ENCODE measurements at regions not wholly inside any gene's neighbourhood (a gene's known extent, or its start where the extent isn't known, plus 50 kb on each side); places are given as distances from the start of the nearest gene placed in this dataset.

- H3K27me3 ChIP-seq = no peaks in the 10 kb centered on the region
- H3K4me1 ChIP-seq = no peaks in the 10 kb centered on the region
- no peaks in the 10 kb centered on the region for H3K9me3 ChIP-seq
- DNase-seq = no peak
- H3K36me3 ChIP-seq = no peaks in the 10 kb centered on the region
- H3K4me3 ChIP-seq (ENCODE audit: low read depth, low read length) = no peak overlapping the region
- no peak for TF ChIP-seq CTCF (IDR thresholded peaks at IDR 0.05; ENCODE audit: low read depth, low read length)
Measured at GRCh38 chr4:144591401-144591800, 54.6 kb upstream of the HHIP start.

GRCh38 chr4:144592264-144592663 is 53.7 kb upstream of the HHIP start:
- Histone ChIP-seq H3K27me3 (no peaks in the 10 kb centered on the region), H3K9me3 (no peaks in the 10 kb centered on the region), H3K4me3 (ENCODE audit: low read depth, low read length) (no peak overlapping the region), H3K4me1 (no peaks in the 10 kb centered on the region), H3K36me3 (no peaks in the 10 kb centered on the region)
- TF ChIP-seq CTCF (IDR thresholded peaks at IDR 0.05; ENCODE audit: low read depth, low read length) = no peak
- DNase-seq = no peak

GRCh38 chr4:144594471-144594986 is 51.4 kb upstream of the HHIP start:
- H3K36me3 ChIP-seq = no peaks in the 10 kb centered on the region
- H3K4me1 ChIP-seq = no peaks in the 10 kb centered on the region
- TF ChIP-seq CTCF (IDR thresholded peaks at IDR 0.05; ENCODE audit: low read depth, low read length) = no peak
- no peaks in the 10 kb centered on the region for H3K9me3 ChIP-seq
- DNase-seq = no peak
- H3K4me3 ChIP-seq (ENCODE audit: low read depth, low read length) = no peak overlapping the region
- no peaks in the 10 kb centered on the region for H3K27me3 ChIP-seq

- DNase-seq = no peak
- H3K9me3 ChIP-seq = no peaks in the 10 kb centered on the region
- H3K36me3 ChIP-seq = no peaks in the 10 kb centered on the region
Measured at GRCh38 chr4:144595681-144596080, 50.3 kb upstream of the HHIP start.

More at GRCh38 chr4:144595681-144596080, 50.3 kb upstream of the HHIP start:
- H3K4me3 ChIP-seq (ENCODE audit: low read depth, low read length) = no peak overlapping the region
- H3K27me3 ChIP-seq = no peaks in the 10 kb centered on the region
- H3K4me1 ChIP-seq = no peaks in the 10 kb centered on the region
- TF ChIP-seq CTCF (IDR thresholded peaks at IDR 0.05; ENCODE audit: low read depth, low read length) = no peak

Measured in BE2C (cell line).